WTC11 (cell line): ENCODE measurements at regions not wholly inside any gene's neighbourhood (a gene's known extent, or its start where the extent isn't known, plus 50 kb on each side); places are given as distances from the start of the nearest gene placed in this dataset.

Experiments
- ATAC-seq: fragments of 200-7000 bp; cut with Tn5 transposase; 2 replicates; pipeline ENCODE4 v1.10.0; 2021; ENCODE audit warnings: mild to moderate bottlenecking, moderate library complexity
- CTCF ChIA-PET: fragments of 300-600 bp; sonication (Branson Sonifier 250); formaldehyde crosslinking; loops from one replicate; lab custom pipeline; 2021; ENCODE audit warnings: antibody characterized with exemption; lab: Charles Lee
- POLR2A ChIA-PET: fragments of 350-600 bp; sonication (Branson Sonifier 250); formaldehyde crosslinking; loops from one replicate; lab custom pipeline; 2021; ENCODE audit warnings: antibody characterized with exemption; lab: Charles Lee
- DNase-seq: peaks from one replicate; pipeline ENCODE4 v3.0.0; 2021; ENCODE audit warnings: low spot score
- H3K27ac Mint-ChIP-seq: 2 replicates; pipeline ENCODE4 v1.8.0; 2021; ENCODE audit warnings: mixed read lengths
- H3K27me3 Mint-ChIP-seq: 2 replicates; pipeline ENCODE4 v1.8.0; 2021; ENCODE audit warnings: low read depth, mild to moderate bottlenecking, moderate library complexity, mixed read lengths
- H3K36me3 Mint-ChIP-seq: 2 replicates; pipeline ENCODE4 v1.8.0; 2021; ENCODE audit warnings: mixed read lengths
- H3K4me1 Mint-ChIP-seq: 2 replicates; pipeline ENCODE4 v1.8.0; 2022; ENCODE audit warnings: mixed read lengths
- H3K4me3 Mint-ChIP-seq: 2 replicates; pipeline ENCODE4 v1.8.0; 2021; ENCODE audit warnings: mild to moderate bottlenecking, moderate library complexity, mixed read lengths
- H3K9me3 Mint-ChIP-seq: 2 replicates; pipeline ENCODE4 v1.8.0; 2021; ENCODE audit warnings: mixed read lengths
- AFF4 ChIP-seq: sonication (generic); formaldehyde crosslinking; IDR thresholded peaks from 2 replicates; pipeline ENCODE4 v1.8.1; 2023; ENCODE audit warnings: mild to moderate bottlenecking, missing genetic modification reagents, borderline replicate concordance
- ATF6 ChIP-seq: sonication (generic); formaldehyde crosslinking; IDR thresholded peaks from 2 replicates; pipeline ENCODE4 v1.8.1; 2023; ENCODE audit warnings: mild to moderate bottlenecking, missing genetic modification reagents
- ELF4 ChIP-seq: sonication (generic); formaldehyde crosslinking; IDR thresholded peaks from 2 replicates; pipeline ENCODE4 v1.8.1; 2022; ENCODE audit warnings: low read depth, mild to moderate bottlenecking, moderate library complexity, missing genetic modification reagents
- HMGA2 ChIP-seq: fragments of 250-450 bp; sonication (Bioruptor Pico); IDR thresholded peaks from 2 replicates; pipeline ENCODE4 v1.4.0; 2021; ENCODE audit warnings: mild to moderate bottlenecking, moderate library complexity
- HMGXB4 ChIP-seq: sonication (generic); formaldehyde crosslinking; IDR thresholded peaks from 2 replicates; pipeline ENCODE4 v1.8.1; 2023; ENCODE audit warnings: mild to moderate bottlenecking, moderate library complexity, missing genetic modification reagents
- JAZF1 ChIP-seq: fragments of 250-450 bp; sonication (Bioruptor Pico); IDR thresholded peaks from 2 replicates; pipeline ENCODE4 v1.9.0; 2021; ENCODE audit warnings: moderate library complexity, mild to moderate bottlenecking, inconsistent platforms
- MXD4 ChIP-seq: fragments of 250-450 bp; sonication (Bioruptor Pico); IDR thresholded peaks from 2 replicates; pipeline ENCODE4 v1.8.0; 2021; ENCODE audit warnings: mild to moderate bottlenecking, moderate library complexity, borderline replicate concordance
- MYBL2 ChIP-seq: sonication (generic); formaldehyde crosslinking; IDR thresholded peaks from 2 replicates; pipeline ENCODE4 v1.8.1; 2023; ENCODE audit warnings: mild to moderate bottlenecking, moderate library complexity, missing genetic modification reagents
- NFATC4 ChIP-seq: fragments of 250-450 bp; sonication (Bioruptor Pico); IDR thresholded peaks from 2 replicates; pipeline ENCODE4 v1.9.0; 2021; ENCODE audit warnings: mild to moderate bottlenecking
- NR1H2 ChIP-seq: sonication (generic); formaldehyde crosslinking; IDR thresholded peaks from 2 replicates; pipeline ENCODE4 v1.9.0; 2021; ENCODE audit warnings: mild to moderate bottlenecking, moderate library complexity, missing genetic modification reagents
- PRRX2 ChIP-seq: fragments of 250-450 bp; sonication (Bioruptor Pico); IDR thresholded peaks from 2 replicates; pipeline ENCODE4 v1.8.0; 2021; ENCODE audit warnings: mild to moderate bottlenecking
- TEAD1 ChIP-seq: sonication (generic); formaldehyde crosslinking; IDR thresholded peaks from 2 replicates; pipeline ENCODE4 v1.8.0; 2022; ENCODE audit warnings: mild to moderate bottlenecking, missing genetic modification reagents
- USF1 ChIP-seq: sonication (generic); formaldehyde crosslinking; IDR thresholded peaks from 2 replicates; pipeline ENCODE4 v1.8.0; 2022; ENCODE audit warnings: mild to moderate bottlenecking, missing genetic modification reagents
- USF2 ChIP-seq: sonication (generic); formaldehyde crosslinking; IDR thresholded peaks from 2 replicates; pipeline ENCODE4 v1.8.1; 2023; ENCODE audit warnings: mild to moderate bottlenecking, missing genetic modification reagents, moderate library complexity
- ZNF263 ChIP-seq: sonication (generic); formaldehyde crosslinking; IDR thresholded peaks from 2 replicates; pipeline ENCODE4 v1.8.1; 2022; ENCODE audit warnings: low read depth, mild to moderate bottlenecking, moderate library complexity, missing genetic modification reagents
- ZNF416 ChIP-seq: fragments of 250-450 bp; sonication (Bioruptor Pico); IDR thresholded peaks from 2 replicates; pipeline ENCODE4 v1.9.0; 2021; ENCODE audit warnings: mild to moderate bottlenecking, inconsistent platforms
- ZNF425 ChIP-seq: fragments of 250-450 bp; sonication (Bioruptor Pico); conservative IDR thresholded peaks from 2 replicates; pipeline ENCODE4 v1.9.0; 2021; ENCODE audit warnings: mild to moderate bottlenecking

GRCh38 chr17:33561569-33562334 lies 268.7 kb upstream of the ASIC2 start:
- CTCF ChIA-PET = interaction anchor here (0.7 to 2.8 kb wide), 5 partner anchors 21 to 113 kb away, joined by 3 to 19 read pairs (median 3); no protein-coding TSS in a partner anchor
- H3K27ac Mint-ChIP-seq = no peak overlapping the region
- H3K9me3 Mint-ChIP-seq = peaks cover 43% of the 10 kb centered on the region
- H3K4me3 Mint-ChIP-seq = no peak overlapping the region
- TF ChIP-seq JAZF1 (CRISPR knock-in tag) = no peak
- no peak for TF ChIP-seq ATF6
- TF ChIP-seq HMGA2 (CRISPR knock-in tag) = no peak
- no peak for TF ChIP-seq USF2 (CRISPR knock-in tag)
- TF ChIP-seq TEAD1 (CRISPR knock-in tag) = no peak
- TF ChIP-seq PRRX2 (CRISPR knock-in tag) = no peak
- no peak for TF ChIP-seq ZNF263 (CRISPR knock-in tag)
- no peak for TF ChIP-seq MYBL2 (CRISPR knock-in tag)
- TF ChIP-seq ZNF416 = no peak
- TF ChIP-seq NR1H2 = no peak
- no peak for TF ChIP-seq ELF4
- TF ChIP-seq AFF4 (CRISPR knock-in tag) = no peak
- TF ChIP-seq USF1 (CRISPR knock-in tag) = no peak
- TF ChIP-seq HMGXB4 = no peak
- no peak for TF ChIP-seq NFATC4
- TF ChIP-seq MXD4 = no peak
- TF ChIP-seq ZNF425 = no peak
- TF ChIP-seq, all 79 proteins: peak for 0
- DNase-seq = no peak
- ATAC-seq = no peak
- POLR2A ChIA-PET = no interaction called here
- Mint-ChIP-seq H3K4me1 (0 out of 2 replicates have a peak, but pooled peaks cover 3% of the 10 kb centered on the region), H3K27me3 (peaks cover 18% of the 10 kb centered on the region), H3K36me3 (peaks cover 16% of the 10 kb centered on the region)
